Hepatocyte (in vitro differentiated cells): ENCODE measurements at regions not wholly inside any gene's neighbourhood (a gene's known extent, or its start where the extent isn't known, plus 50 kb on each side); places are given as distances from the start of the nearest gene placed in this dataset.

ENCODE experiments used
- CTCF ChIP-seq: fragments of 200-600 bp; sonication (generic); IDR thresholded peaks from 2 replicates; pipeline ENCODE4 v1.5.1; 2016; ENCODE audit warnings: antibody characterized with exemption, mild to moderate bottlenecking; ENCODE audit not compliant: poor library complexity
- EZH2 ChIP-seq: fragments of 200-600 bp; sonication (generic); IDR thresholded peaks from 2 replicates; pipeline ENCODE4 v1.6.1; 2016; ENCODE audit warnings: antibody characterized with exemption, mild to moderate bottlenecking, borderline replicate concordance

- TF ChIP-seq CTCF (no peak), EZH2 (no peak)
These were observed 108.1 kb upstream of the FRG1 start for GRCh38 chr4:189832528-189832927.
